ENCODE measurements at regions not wholly inside any gene's neighbourhood (a gene's known extent, or its start where the extent isn't known, plus 50 kb on each side); places are given as distances from the start of the nearest gene placed in this dataset.
"Not testable (repeated sequence)": the region's sequence is repeated elsewhere in the genome, so short reads cannot be mapped to it uniquely, and the experiment has no call there.

- not testable (repeated sequence) for TF ChIP-seq CTCF (IDR thresholded peaks at IDR 0.05 in 2 of 3, conservative IDR thresholded peaks at IDR 0.05 in 1 of 3; ENCODE audit: borderline replicate concordance in 1 of 3, insufficient read depth in 1 of 3, low read depth in 2 of 3, low read length in 2 of 3); SRF (IDR thresholded peaks at IDR 0.05; ENCODE audit: low read depth); POLR2A (IDR thresholded peaks at IDR 0.05; ENCODE audit: borderline replicate concordance, extremely low read depth, insufficient read depth, insufficient read length); EZH2 (IDR thresholded peaks at IDR 0.05); POLR2AphosphoS5 (IDR thresholded peaks at IDR 0.05; ENCODE audit: low read depth, low read length); CEBPB (IDR thresholded peaks at IDR 0.05; ENCODE audit: low read depth); EZH2phosphoT487 (IDR thresholded peaks at IDR 0.05; ENCODE audit: borderline replicate concordance); YY1 (IDR thresholded peaks at IDR 0.05; ENCODE audit: extremely low read depth, insufficient replicate concordance, low read depth, low read length)
- TF ChIP-seq, protein P1, sequence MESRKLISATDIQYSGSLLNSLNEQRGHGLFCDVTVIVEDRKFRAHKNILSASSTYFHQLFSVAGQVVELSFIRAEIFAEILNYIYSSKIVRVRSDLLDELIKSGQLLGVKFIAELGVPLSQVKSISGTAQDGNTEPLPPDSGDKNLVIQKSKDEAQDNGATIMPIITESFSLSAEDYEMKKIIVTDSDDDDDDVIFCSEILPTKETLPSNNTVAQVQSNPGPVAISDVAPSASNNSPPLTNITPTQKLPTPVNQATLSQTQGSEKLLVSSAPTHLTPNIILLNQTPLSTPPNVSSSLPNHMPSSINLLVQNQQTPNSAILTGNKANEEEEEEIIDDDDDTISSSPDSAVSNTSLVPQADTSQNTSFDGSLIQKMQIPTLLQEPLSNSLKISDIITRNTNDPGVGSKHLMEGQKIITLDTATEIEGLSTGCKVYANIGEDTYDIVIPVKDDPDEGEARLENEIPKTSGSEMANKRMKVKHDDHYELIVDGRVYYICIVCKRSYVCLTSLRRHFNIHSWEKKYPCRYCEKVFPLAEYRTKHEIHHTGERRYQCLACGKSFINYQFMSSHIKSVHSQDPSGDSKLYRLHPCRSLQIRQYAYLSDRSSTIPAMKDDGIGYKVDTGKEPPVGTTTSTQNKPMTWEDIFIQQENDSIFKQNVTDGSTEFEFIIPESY (IDR thresholded peaks at IDR 0.05; ENCODE audit: extremely low read depth, insufficient replicate concordance, low read length) = not testable (repeated sequence)
- TF ChIP-seq, protein P2, sequence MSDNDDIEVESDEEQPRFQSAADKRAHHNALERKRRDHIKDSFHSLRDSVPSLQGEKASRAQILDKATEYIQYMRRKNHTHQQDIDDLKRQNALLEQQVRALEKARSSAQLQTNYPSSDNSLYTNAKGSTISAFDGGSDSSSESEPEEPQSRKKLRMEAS (IDR thresholded peaks at IDR 0.05) = not testable (repeated sequence)
- TF ChIP-seq, protein P3, sequence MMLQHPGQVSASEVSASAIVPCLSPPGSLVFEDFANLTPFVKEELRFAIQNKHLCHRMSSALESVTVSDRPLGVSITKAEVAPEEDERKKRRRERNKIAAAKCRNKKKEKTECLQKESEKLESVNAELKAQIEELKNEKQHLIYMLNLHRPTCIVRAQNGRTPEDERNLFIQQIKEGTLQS (IDR thresholded peaks at IDR 0.05) = not testable (repeated sequence)
- TF ChIP-seq, protein P4, sequence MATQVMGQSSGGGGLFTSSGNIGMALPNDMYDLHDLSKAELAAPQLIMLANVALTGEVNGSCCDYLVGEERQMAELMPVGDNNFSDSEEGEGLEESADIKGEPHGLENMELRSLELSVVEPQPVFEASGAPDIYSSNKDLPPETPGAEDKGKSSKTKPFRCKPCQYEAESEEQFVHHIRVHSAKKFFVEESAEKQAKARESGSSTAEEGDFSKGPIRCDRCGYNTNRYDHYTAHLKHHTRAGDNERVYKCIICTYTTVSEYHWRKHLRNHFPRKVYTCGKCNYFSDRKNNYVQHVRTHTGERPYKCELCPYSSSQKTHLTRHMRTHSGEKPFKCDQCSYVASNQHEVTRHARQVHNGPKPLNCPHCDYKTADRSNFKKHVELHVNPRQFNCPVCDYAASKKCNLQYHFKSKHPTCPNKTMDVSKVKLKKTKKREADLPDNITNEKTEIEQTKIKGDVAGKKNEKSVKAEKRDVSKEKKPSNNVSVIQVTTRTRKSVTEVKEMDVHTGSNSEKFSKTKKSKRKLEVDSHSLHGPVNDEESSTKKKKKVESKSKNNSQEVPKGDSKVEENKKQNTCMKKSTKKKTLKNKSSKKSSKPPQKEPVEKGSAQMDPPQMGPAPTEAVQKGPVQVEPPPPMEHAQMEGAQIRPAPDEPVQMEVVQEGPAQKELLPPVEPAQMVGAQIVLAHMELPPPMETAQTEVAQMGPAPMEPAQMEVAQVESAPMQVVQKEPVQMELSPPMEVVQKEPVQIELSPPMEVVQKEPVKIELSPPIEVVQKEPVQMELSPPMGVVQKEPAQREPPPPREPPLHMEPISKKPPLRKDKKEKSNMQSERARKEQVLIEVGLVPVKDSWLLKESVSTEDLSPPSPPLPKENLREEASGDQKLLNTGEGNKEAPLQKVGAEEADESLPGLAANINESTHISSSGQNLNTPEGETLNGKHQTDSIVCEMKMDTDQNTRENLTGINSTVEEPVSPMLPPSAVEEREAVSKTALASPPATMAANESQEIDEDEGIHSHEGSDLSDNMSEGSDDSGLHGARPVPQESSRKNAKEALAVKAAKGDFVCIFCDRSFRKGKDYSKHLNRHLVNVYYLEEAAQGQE (IDR thresholded peaks at IDR 0.05; ENCODE audit: low read depth) = not testable (repeated sequence)
Observed at GRCh38 chr5:1710091-1710490, 89.5 kb downstream of the MRPL36 start.
